GM12878 (cell line): ENCODE measurements at regions not wholly inside any gene's neighbourhood (a gene's known extent, or its start where the extent isn't known, plus 50 kb on each side); places are given as distances from the start of the nearest gene placed in this dataset.

Experiments used
- ATAC-seq: fragments of 200-7000 bp; cut with Tn5 transposase; 3 replicates; pipeline ENCODE4 v1.9.1; 2020; ENCODE audit warnings: mild to moderate bottlenecking, moderate library complexity
- BruUV-seq: library from RNA; stranded (reverse); fragments of 400-500 nt; replicated peaks from 2 replicates; lab custom pipeline; 2021; lab: Mats Ljungman, UMichigan
- CTCF ChIA-PET: fragments of 300-600 bp; sonication (Branson Sonifier 250); formaldehyde crosslinking; extraction: SDS; loops from one replicate; lab custom pipeline; 2021; ENCODE audit warnings: inconsistent platforms; lab: Yijun Ruan, JAX
- POLR2A ChIA-PET: fragments of 350-600 bp; formaldehyde crosslinking; extraction: SDS; loops from one replicate; lab custom pipeline; 2021; ENCODE audit warnings: inconsistent platforms; lab: Charles Lee
- RAD21 ChIA-PET: fragments of 300-600 bp; sonication (Branson Sonifier 250); formaldehyde crosslinking; loops from one replicate; lab custom pipeline; 2023; ENCODE audit warnings: antibody characterized with exemption; ENCODE audit not compliant: unreplicated experiment; lab: Charles Lee
- SMC1A ChIA-PET: fragments of 300-600 bp; sonication (Branson Sonifier 250); formaldehyde crosslinking; loops from one replicate; lab custom pipeline; 2023; ENCODE audit not compliant: unreplicated experiment, uncharacterized antibody; lab: Charles Lee
- DNase-seq: peaks from one replicate; pipeline ENCODE4 v3.0.0-alpha.2; 2011; ENCODE audit warnings: low read depth, low spot score
- FAIRE-seq: peaks from 3 replicates; lab custom pipeline; 2011; peaks lifted over from hg19 to GRCh38; lab: Jason Lieb, UNC
- H2AFZ ChIP-seq: 2 replicates; pipeline ENCODE4 v1.6.0; 2011; ENCODE audit warnings: low read depth, low read length, control low read depth; ENCODE audit not compliant: control insufficient read depth
- H3K27ac ChIP-seq: 2 replicates; pipeline ENCODE4 v1.5.1; 2011; ENCODE audit warnings: control low read depth; ENCODE audit not compliant: control insufficient read depth, insufficient read depth
- H3K27me3 ChIP-seq, 2 experiments: replicated peaks in 1 of 2; 2 replicates each; pipeline versions ENCODE4 v1.6.0 to v1.6.1; 2011; ENCODE audit warnings: low read length in 1 of 2; ENCODE audit not compliant: control insufficient read depth in 2 of 2, insufficient read depth in 2 of 2
- H3K36me3 ChIP-seq, 2 experiments: 2 replicates each; pipeline ENCODE4 v1.5.1; 2011; ENCODE audit warnings: low read length in 1 of 2; ENCODE audit not compliant: control insufficient read depth in 2 of 2, insufficient read depth in 2 of 2
- H3K4me1 ChIP-seq: 2 replicates; pipeline ENCODE4 v1.6.1; 2011; ENCODE audit warnings: mild to moderate bottlenecking, low read length, moderate library complexity, mixed read lengths; ENCODE audit not compliant: control insufficient read depth, insufficient read depth
- H3K4me2 ChIP-seq: 2 replicates; pipeline ENCODE4 v1.6.0; 2011; ENCODE audit warnings: control low read depth; ENCODE audit not compliant: control insufficient read depth, insufficient read depth
- H3K4me3 ChIP-seq: fragments of 200-600 bp; sonication (generic); 2 replicates; pipeline ENCODE4 v1.5.1; 2016
- H3K79me2 ChIP-seq: 2 replicates; pipeline ENCODE4 v1.6.0; 2011; ENCODE audit warnings: low read length; ENCODE audit not compliant: control insufficient read depth, insufficient read depth
- H3K9ac ChIP-seq: 2 replicates; pipeline ENCODE4 v1.8.0; 2011; ENCODE audit warnings: low read length, control low read depth, mixed read lengths; ENCODE audit not compliant: control insufficient read depth, insufficient read depth
- H3K9me3 ChIP-seq: replicated peaks from 3 replicates; pipeline ENCODE4 v1.5.1; 2011; ENCODE audit warnings: mild to moderate bottlenecking, low read length; ENCODE audit not compliant: control insufficient read depth, insufficient read depth
- H4K20me1 ChIP-seq: 2 replicates; pipeline ENCODE4 v1.6.0; 2011; ENCODE audit not compliant: control insufficient read depth, insufficient read depth
- ASH2L ChIP-seq: fragments of 300-600, 200-600 bp; sonication (generic); IDR thresholded peaks from 2 replicates; pipeline ENCODE4 v1.6.1; 2017; ENCODE audit warnings: low read depth, mild to moderate bottlenecking, borderline replicate concordance
- BHLHE40 ChIP-seq, 2 experiments: fragments of 450-650 bp in 1 of 2; IDR thresholded peaks; 2 replicates each; pipeline ENCODE4 v1.6.1; 2011 to 2017; ENCODE audit warnings: low read depth in 2 of 2, borderline replicate concordance in 1 of 2, improper control_type of control experiment in 1 of 2, low read length in 1 of 2, mild to moderate bottlenecking in 1 of 2
- BMI1 ChIP-seq: fragments of 450-650 bp; IDR thresholded peaks from 2 replicates; pipeline ENCODE4 v1.6.1; 2016; ENCODE audit warnings: mild to moderate bottlenecking, moderate library complexity, borderline replicate concordance
- BRCA1 ChIP-seq: IDR thresholded peaks from 2 replicates; pipeline ENCODE4 v1.6.1; 2011; ENCODE audit warnings: low read depth, low read length, improper control_type of control experiment
- CBX3 ChIP-seq: fragments of 200-600 bp; sonication (generic); IDR thresholded peaks from 2 replicates; pipeline ENCODE4 v1.6.1; 2016; ENCODE audit warnings: low read depth, borderline replicate concordance
- CHD2 ChIP-seq: IDR thresholded peaks from 2 replicates; pipeline ENCODE4 v1.6.1; 2011; ENCODE audit warnings: low read depth, low read length, improper control_type of control experiment, borderline replicate concordance
- CTCF ChIP-seq, 3 experiments: IDR thresholded peaks in 2 of 3; conservative IDR thresholded peaks in 1 of 3; 2 replicates each; pipeline ENCODE4 v1.5.1; 2011; ENCODE audit warnings: low read depth in 3 of 3, low read length in 3 of 3, mild to moderate bottlenecking in 3 of 3, control low read depth in 2 of 3, moderate library complexity in 2 of 3, inconsistent platforms in 1 of 3, mixed read lengths in 1 of 3; ENCODE audit not compliant: control insufficient read depth in 2 of 3, insufficient read depth in 1 of 3; ENCODE audit errors: extremely low read depth in 1 of 3
- FOXM1 ChIP-seq: IDR thresholded peaks from 2 replicates; pipeline ENCODE4 v1.6.1; 2012; ENCODE audit warnings: low read depth, mild to moderate bottlenecking, inconsistent platforms, low read length, moderate library complexity
- HDAC2 ChIP-seq: fragments of 200-600 bp; sonication (generic); IDR thresholded peaks from 2 replicates; pipeline ENCODE4 v1.6.1; 2017
- MYB ChIP-seq: fragments of 150-350 bp; IDR thresholded peaks from 2 replicates; pipeline ENCODE4 v1.6.1; 2014; ENCODE audit warnings: mild to moderate bottlenecking, low read depth, low read length, borderline replicate concordance
- NKRF ChIP-seq: fragments of 450-650 bp; conservative IDR thresholded peaks from 2 replicates; pipeline ENCODE4 v1.6.1; 2017; ENCODE audit warnings: mild to moderate bottlenecking, moderate library complexity
- POLR2AphosphoS2 ChIP-seq: IDR thresholded peaks from 2 replicates; pipeline ENCODE4 v1.6.1; 2011; ENCODE audit warnings: low read depth, mild to moderate bottlenecking, low read length, improper control_type of control experiment, moderate library complexity
- POLR2AphosphoS5 ChIP-seq: IDR thresholded peaks from 2 replicates; pipeline ENCODE4 v1.6.1; 2011; ENCODE audit warnings: mild to moderate bottlenecking, low read length, inconsistent platforms
- RB1 ChIP-seq: fragments of 450-650 bp; formaldehyde crosslinking; IDR thresholded peaks from 2 replicates; pipeline ENCODE4 v1.6.1; 2017; ENCODE audit warnings: mild to moderate bottlenecking, borderline replicate concordance
- RFX5 ChIP-seq: IDR thresholded peaks from 2 replicates; pipeline ENCODE4 v1.6.1; 2011; ENCODE audit warnings: low read depth, low read length, improper control_type of control experiment
- TCF12 ChIP-seq: IDR thresholded peaks from 2 replicates; pipeline ENCODE4 v1.6.1; 2011; ENCODE audit warnings: low read depth, mild to moderate bottlenecking, low read length
- ZBTB33 ChIP-seq: fragments of 450-650 bp; IDR thresholded peaks from 2 replicates; pipeline ENCODE4 v1.6.1; 2017; ENCODE audit warnings: mild to moderate bottlenecking
- ZNF24 ChIP-seq: fragments of 450-650 bp; IDR thresholded peaks from 2 replicates; pipeline ENCODE4 v1.6.1; 2017; ENCODE audit warnings: antibody characterized with exemption, mild to moderate bottlenecking
- WGBS: methylation state at CpG from one replicate; pipeline ENCODE4 v1.1.6; 2016; ENCODE audit warnings: low lambda C conversion rate; ENCODE audit not compliant: insufficient replicate concordance, insufficient coverage; ENCODE audit errors: missing lambda C conversion rate; 5-methylcytosine and 5-hydroxymethylcytosine counted together
- in situ Hi-C: fragments of 300-500 bp; cut with MboI; formaldehyde crosslinking; loops from 9 replicates; pipeline ENCODE4 v1.14.3; 2018; ENCODE audit warnings: mixed read lengths
- intact Hi-C: fragments of 100-400 bp; cut with micrococcal nuclease; formaldehyde crosslinking; loops from one replicate; pipeline ENCODE4 v1.14.2; 2022; ENCODE audit not compliant: unreplicated experiment

GRCh38 chrX:39449352-39449751 is 648.1 kb downstream of the MID1IP1 start:
- 3% methylated on average over 2 of the region's 2 CpGs for WGBS
- Histone ChIP-seq H2AFZ (no peak overlapping the region), H3K4me1 (no peaks in the 10 kb centered on the region), H3K79me2 (no peaks in the 10 kb centered on the region), H3K36me3 (no peaks in the 10 kb centered on the region), H3K27ac (no peak overlapping the region), H3K9ac (no peak overlapping the region), H3K9me3 (no peaks in the 10 kb centered on the region), H4K20me1 (no peaks in the 10 kb centered on the region), H3K4me2 (no peak overlapping the region), H3K27me3 (no peaks in the 10 kb centered on the region), H3K4me3 (no peak overlapping the region)
- TF ChIP-seq ASH2L (no peak), NKRF (no peak), ZBTB33 (no peak), TCF12 (no peak), POLR2AphosphoS5 (no peak), HDAC2 (no peak), RB1 (no peak), CHD2 (no peak), FOXM1 (no peak), ZNF24 (no peak), BHLHE40 (IDR thresholded peaks at IDR 0.05; ENCODE audit: borderline replicate concordance in 1 of 2, low read depth in 2 of 2, low read length in 1 of 2) (no peak), MYB (no peak), CTCF (IDR thresholded peaks at IDR 0.05 in 2 of 3, conservative IDR thresholded peaks at IDR 0.05 in 1 of 3; ENCODE audit: control insufficient read depth in 2 of 3, extremely low read depth in 1 of 3, insufficient read depth in 1 of 3, low read depth in 3 of 3, low read length in 3 of 3) (no peak), POLR2AphosphoS2 (no peak), CBX3 (no peak), RFX5 (no peak), BRCA1 (no peak), BMI1 (no peak)
- ChIA-PET POLR2A (no interaction called here), SMC1A (no interaction called here), RAD21 (no interaction called here), CTCF (interaction anchor here (1.4 kb wide), 1 partner anchor 10 kb away, joined by 3 read pairs; no protein-coding TSS in a partner anchor)
- intact Hi-C loops (loop anchor here (10.0 kb wide), 1 partner anchor 185 kb away; no protein-coding TSS in a partner anchor), in situ Hi-C loops (no loop called here)
- ATAC-seq (no peak), DNase-seq (no peak), FAIRE-seq (no peak)
- BruUV-seq = no TSS peak
